Spinal cord (tissue), 9 donors: ENCODE measurements at regions not wholly inside any gene's neighbourhood (a gene's known extent, or its start where the extent isn't known, plus 50 kb on each side); places are given as distances from the start of the nearest gene placed in this dataset.

Experiments
- DNase-seq, 6 donors: peaks; one replicate each; pipeline versions ENCODE4 v3.0.0 to v3.0.0-alpha.2; 2013 to 2015; ENCODE audit warnings: low spot score in 6 of 6, low read depth in 4 of 6
- H3K27ac ChIP-seq: one replicate; pipeline ENCODE4 v1.5.1; 2013; ENCODE audit warnings: low read depth, low read length, control low read depth
- H3K27me3 ChIP-seq: one replicate; pipeline ENCODE4 v1.6.1; 2013; ENCODE audit warnings: low read length; ENCODE audit not compliant: control insufficient read depth, insufficient read depth
- H3K36me3 ChIP-seq: one replicate; pipeline ENCODE4 v1.6.1; 2013; ENCODE audit warnings: low read length; ENCODE audit not compliant: control insufficient read depth, insufficient read depth
- H3K4me1 ChIP-seq: one replicate; pipeline ENCODE4 v1.6.1; 2013; ENCODE audit warnings: low read length; ENCODE audit not compliant: control insufficient read depth, insufficient read depth
- H3K4me3 ChIP-seq: one replicate; pipeline ENCODE4 v1.5.1; 2013; ENCODE audit warnings: low read depth, low read length, control low read depth
- H3K9me3 ChIP-seq: one replicate; pipeline ENCODE4 v1.6.1; 2013; ENCODE audit warnings: low read length; ENCODE audit not compliant: control insufficient read depth, insufficient read depth
- WGBS: methylation state at CpG from one replicate; pipeline ENCODE4 v1.1.5; 2013; ENCODE audit warnings: missing lambda C conversion rate; ENCODE audit not compliant: insufficient coverage; 5-methylcytosine and 5-hydroxymethylcytosine counted together
- donor health status: healthy.

DNA sequence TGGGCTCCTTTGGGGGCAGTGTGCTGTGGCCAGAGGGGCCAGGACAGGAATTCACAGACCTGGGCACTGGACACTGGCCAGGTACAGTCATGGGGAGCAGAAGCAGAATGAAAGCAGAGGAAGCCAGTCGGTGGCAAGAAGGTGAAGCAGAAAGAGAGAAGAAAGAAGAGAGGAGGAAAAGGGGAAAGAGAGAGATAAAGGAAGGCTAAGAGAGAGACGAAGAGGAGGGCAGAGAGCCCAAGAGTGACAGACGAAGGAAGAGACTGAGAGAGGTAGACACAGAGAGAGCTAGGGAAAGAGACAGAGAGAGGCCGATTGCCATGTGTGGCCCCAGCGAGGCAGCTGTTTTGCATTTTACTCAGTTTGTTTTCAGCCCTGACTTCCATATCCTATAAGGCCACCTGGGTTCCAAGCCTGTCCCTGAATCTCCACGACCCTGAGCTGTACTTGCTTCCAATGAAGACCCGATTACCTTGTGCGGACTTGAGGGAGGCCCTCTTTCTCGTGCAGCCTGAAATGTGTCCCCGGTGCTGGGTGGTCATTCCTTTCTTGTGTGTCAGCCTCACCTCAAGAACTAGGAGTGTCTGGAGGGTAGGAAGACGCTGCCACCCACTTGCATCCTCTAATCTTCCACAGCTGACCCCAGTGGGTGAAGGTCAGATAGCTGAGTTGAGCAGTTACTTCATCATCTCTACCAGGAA is 73.9 kb downstream of the LSM3 start:
- Histone ChIP-seq H3K27me3 (no peaks in the 10 kb centered on the region), H3K4me3 (no peak overlapping the region), H3K4me1 (peaks cover 12% of the 10 kb centered on the region), H3K9me3 (no peaks in the 10 kb centered on the region), H3K27ac (no peak overlapping the region), H3K36me3 (no peaks in the 10 kb centered on the region)
- WGBS: 93% methylated on average over 6 of the region's 11 CpGs
- no peak for DNase-seq

DNA sequence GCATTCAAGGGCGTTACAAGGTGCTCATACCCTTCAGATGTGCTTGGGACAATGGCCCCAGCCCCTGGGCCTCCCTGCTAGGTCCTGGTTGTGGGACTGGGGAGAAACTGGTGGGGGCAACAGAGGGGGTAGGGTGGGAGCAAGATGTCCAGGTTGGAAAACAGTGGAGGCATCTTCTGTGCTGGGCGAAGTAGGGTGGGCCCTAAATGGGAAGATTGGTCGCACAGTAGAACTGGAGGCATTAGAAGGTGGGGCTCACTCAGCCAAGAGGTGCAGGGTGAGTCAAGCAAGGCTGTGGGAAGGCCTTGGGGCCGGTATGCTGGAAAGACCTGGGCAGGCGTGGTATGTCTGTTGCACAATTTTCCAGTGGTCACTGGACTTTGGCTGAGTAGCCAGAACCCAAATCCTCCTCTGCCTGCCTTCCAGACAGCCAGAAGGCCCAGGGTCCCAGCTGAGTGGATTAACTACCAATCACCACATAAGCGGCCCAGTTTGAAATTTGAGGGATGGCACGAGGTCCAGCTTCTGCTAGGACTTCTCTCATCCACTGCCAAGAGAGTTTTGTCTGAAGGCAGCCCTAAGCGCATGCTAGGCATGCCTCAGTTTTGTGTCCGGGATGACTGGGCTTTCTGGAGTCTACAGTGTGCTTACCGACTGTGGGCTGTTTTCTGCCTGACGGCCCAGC is 74.5 kb downstream of the LSM3 start:
- DNase-seq: no peak
- H3K36me3 ChIP-seq: no peaks in the 10 kb centered on the region
- peaks cover 12% of the 10 kb centered on the region for H3K4me1 ChIP-seq
- WGBS: 91% methylated on average over 10 of the region's 11 CpGs
- H3K27me3 ChIP-seq: no peaks in the 10 kb centered on the region
- no peak overlapping the region for H3K27ac ChIP-seq
- no peak overlapping the region for H3K4me3 ChIP-seq
- H3K9me3 ChIP-seq: no peaks in the 10 kb centered on the region

DNA sequence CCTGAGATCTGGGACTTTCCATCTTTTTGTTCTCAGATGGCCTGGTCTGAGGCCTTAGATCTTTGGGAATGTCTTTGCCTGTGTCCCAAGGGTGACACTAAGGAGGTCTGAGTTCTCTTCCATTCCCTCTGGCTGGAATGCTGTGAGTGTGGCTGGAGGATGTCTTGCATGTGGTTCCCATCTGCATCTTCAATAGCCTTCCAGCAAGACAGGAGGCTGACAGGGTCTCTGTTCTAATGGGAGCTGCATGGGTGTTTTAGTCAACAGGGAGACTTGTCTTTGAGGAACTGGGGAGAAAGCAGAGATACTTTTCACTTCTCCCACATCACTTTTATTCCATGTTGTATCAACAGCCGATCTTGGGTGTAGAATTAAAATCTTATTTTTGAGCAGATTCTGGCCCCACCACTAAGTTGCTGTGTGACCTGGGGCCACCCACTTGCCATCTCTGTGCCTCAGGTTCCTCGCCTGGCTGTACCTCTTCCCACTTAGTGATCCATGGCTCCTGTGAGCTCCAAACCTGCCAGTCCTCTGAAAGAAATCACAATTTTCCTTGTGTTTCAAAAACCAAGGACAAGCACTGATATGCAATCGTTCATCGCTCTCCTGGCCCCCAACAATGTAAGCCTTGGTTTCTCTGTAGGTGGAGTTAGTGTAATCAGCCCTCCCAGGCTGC is 75.2 kb downstream of the LSM3 start:
- H3K36me3 ChIP-seq: no peaks in the 10 kb centered on the region
- DNase-seq: no peak
- H3K4me3 ChIP-seq: no peak overlapping the region
- peaks cover 5% of the 10 kb centered on the region for H3K4me1 ChIP-seq
- H3K27ac ChIP-seq: no peak overlapping the region
- H3K27me3 ChIP-seq: no peaks in the 10 kb centered on the region
- no peaks in the 10 kb centered on the region for H3K9me3 ChIP-seq
- 92% methylated on average over 2 of the region's 4 CpGs for WGBS

DNA sequence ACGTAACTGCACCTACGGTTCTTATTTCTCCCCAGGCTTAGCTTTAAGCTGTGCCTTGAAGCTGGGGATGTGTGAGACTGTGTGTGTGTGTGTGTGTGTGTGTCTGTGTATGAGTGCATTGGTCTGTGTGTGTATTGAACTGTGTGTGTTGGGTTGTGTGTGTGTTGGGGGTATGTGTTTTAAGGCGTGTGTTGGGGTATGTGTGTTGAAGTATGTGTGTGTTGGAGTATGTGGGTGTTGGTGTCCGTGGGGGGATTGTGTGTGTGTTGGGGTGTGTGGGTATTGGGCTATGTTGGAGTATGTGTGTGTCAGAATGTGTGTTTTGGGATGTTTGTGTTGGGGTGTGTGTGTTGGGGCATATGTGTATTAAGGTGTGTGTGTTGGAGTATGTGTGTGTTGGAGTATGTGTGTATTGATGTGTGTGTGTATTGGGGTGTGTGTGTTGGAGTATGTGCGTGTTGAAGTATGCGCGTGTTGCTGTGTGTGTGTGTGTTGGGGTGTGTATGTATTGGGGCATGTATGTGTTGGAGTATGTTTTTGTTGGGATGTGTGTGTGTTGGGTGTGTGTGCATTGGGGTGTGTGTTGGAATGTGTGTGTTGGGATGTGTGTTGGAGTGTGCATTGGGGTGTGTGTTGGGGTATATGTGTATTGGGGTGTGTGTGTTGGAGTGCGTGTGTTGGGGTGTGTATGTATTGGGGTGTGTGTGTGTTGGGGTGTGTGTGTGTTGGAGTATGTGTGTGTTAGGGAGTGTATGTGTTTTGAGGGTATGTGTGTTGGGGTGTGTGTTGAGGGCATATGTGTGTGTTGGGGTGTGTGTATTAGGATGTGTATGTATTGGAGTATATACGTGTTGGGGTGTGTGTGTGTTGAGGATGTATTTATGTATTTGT is 76.4 kb downstream of the LSM3 start:
- Histone ChIP-seq H3K27ac (no peak overlapping the region), H3K4me3 (no peak overlapping the region)
- WGBS: 82% methylated on average over 9 of the region's 9 CpGs

DNA sequence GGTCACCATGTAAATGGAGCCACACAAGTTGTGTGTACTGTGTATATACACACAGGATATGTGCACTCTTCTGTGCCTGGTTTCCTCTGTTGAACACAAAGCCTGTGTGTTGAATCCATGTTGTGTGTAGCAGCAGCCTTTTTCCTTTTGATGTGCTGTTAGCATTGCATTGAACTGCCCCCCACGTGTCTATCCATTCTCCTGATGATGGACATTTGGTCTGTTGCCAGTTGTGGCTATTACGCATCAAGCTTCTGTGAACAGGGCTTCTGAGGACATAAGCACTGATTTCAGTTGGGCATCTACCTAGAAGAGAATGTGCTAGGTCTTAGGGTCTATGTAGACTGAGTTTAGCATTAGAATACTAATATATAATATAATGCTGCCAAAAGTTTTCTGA is 77.4 kb downstream of the LSM3 start:
- Histone ChIP-seq H3K9me3 (no peaks in the 10 kb centered on the region), H3K27me3 (no peaks in the 10 kb centered on the region), H3K4me1 (peaks cover 4% of the 10 kb centered on the region), H3K4me3 (no peak overlapping the region), H3K36me3 (no peaks in the 10 kb centered on the region), H3K27ac (no peak overlapping the region)
- WGBS: no CpG with 5 or more reads among the region's 2 CpGs
- peak in 2 of 6 donors; percentile 44 to 47 for DNase-seq

More for the DNA sequence above, 76.4 kb downstream of the LSM3 start:
- no peaks in the 10 kb centered on the region for H3K9me3 ChIP-seq
- no peaks in the 10 kb centered on the region for H3K27me3 ChIP-seq
- no peaks in the 10 kb centered on the region for H3K36me3 ChIP-seq
- no peak for DNase-seq
- peaks cover 4% of the 10 kb centered on the region for H3K4me1 ChIP-seq

DNA sequence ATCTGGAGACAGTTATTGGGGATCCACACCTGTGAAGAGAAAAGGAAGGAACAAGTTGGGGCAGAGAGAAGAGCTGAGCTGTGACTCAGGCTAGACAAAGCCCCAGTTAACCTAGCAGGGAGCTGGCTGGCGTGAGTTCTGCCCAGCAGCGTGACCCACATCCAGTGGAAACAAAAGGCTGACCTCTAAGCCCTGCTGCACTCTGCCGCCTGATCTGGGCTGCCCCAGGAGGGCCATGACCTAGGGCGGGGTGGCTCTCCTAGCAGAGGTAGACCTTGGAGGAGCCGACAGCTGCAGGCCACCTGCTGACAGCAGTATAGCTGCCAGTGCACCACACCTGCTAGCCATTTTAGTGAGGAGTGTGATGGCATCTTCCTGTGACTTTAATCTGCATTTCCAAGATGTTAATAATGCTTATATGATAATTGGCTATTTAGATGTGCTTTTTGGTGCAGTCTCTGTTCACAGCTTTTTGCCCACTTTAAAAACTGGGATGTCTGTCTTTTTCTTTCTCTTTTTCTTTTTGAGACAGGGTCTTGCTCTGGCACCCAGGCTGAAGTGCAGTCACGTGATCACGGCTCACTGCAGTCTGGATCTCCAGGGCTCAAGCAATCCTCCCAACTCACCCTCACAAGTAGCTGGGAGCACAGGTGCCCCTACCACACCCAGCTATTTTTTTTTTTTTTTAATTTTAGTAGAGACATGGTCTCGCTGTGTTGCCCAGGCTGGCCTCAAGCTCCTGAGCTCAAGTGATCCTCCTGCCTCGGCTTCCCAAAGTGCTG is 78.1 kb downstream of the LSM3 start:
- WGBS: 31% methylated on average over 7 of the region's 9 CpGs
- Histone ChIP-seq H3K4me1 (peaks cover 8% of the 10 kb centered on the region), H3K27me3 (no peaks in the 10 kb centered on the region), H3K4me3 (no peak overlapping the region), H3K36me3 (no peaks in the 10 kb centered on the region), H3K27ac (no peak overlapping the region), H3K9me3 (no peaks in the 10 kb centered on the region)
- no peak for DNase-seq

DNA sequence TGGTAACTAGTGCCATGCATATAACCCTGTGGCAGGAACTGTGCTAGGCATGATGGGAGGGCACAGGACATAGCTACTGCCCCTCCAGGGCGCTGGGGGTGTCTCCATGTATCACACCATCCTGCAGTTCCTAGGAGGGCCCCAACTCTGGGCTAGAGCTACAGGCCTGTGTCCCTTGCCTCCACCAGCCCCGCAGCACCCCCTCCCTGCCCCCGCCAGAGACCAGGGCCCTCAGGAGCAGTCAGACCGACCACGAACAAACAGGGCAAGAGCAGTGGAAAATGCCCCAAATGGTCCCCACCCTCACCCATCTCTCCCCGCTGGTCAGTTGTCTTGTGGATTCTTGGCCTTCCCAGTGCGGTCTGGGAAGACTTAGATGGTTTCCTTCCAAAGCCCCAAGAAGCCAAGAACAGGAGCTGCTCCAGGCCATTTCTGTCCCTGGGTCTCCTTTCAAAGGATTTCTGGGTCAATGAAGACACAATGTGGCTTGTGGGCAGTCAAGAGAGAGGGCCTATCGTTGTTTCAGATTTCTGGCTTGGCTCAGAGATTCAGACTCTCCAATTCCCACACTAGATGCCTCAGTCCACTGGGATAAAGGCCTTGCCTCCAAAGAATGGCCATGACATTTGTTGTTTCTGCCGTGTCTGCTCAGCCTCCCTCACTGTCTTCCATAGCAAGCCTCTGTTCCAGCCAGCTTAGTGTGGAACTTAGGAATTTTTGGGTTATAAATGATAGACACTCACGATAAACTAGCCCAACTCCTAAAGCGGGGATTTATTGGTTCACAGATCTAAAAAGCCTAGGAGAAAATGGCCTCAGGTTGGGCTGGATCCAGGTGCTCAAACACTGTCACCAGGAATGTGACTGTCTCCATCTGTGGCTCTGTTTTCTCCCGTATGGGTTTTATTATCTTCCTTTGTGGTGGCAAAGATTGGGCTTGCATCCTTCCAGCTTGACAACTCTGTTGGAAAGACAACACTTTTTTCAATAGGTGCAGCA is 80.6 kb downstream of the LSM3 start:
- no peak for DNase-seq
- Histone ChIP-seq H3K9me3 (no peaks in the 10 kb centered on the region), H3K4me1 (peaks cover 8% of the 10 kb centered on the region), H3K4me3 (no peak overlapping the region), H3K36me3 (no peaks in the 10 kb centered on the region), H3K27me3 (peaks cover 6% of the 10 kb centered on the region), H3K27ac (no peak overlapping the region)
- 78% methylated on average over 9 of the region's 12 CpGs for WGBS

DNA sequence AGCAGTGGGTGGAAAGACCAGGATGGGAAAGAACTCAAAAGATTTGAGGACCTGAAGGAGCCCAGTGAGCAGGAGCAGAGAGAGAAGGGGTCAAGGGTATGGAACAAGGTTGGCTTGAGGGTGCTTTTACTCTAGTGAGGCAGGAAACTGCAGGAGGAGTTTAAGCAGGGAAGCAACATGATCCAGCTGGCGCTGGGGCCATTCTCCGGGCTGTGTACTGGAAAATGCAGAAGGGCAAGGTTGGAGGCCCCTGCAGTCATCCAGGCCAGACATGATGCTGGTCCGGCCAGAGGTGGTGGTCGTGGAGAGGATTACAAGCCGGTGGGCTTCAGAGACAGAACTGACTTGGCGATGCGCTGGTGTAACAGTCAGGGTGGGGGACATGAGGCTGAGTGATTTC is 81.8 kb downstream of the LSM3 start:
- H3K4me1 ChIP-seq: peaks cover 8% of the 10 kb centered on the region
- WGBS: 83% methylated on average over 7 of the region's 7 CpGs
- DNase-seq: no peak
- no peaks in the 10 kb centered on the region for H3K36me3 ChIP-seq
- no peak overlapping the region for H3K27ac ChIP-seq
- no peaks in the 10 kb centered on the region for H3K9me3 ChIP-seq
- no peak overlapping the region for H3K4me3 ChIP-seq
- peaks cover 6% of the 10 kb centered on the region for H3K27me3 ChIP-seq
